OCI-LY7 (cell line): ENCODE measurements at regions not wholly inside any gene's neighbourhood (a gene's known extent, or its start where the extent isn't known, plus 50 kb on each side); places are given as distances from the start of the nearest gene placed in this dataset.

Experiments
- BruUV-seq: library from RNA; stranded (reverse); fragments of 400-500 nt; replicated peaks from 2 replicates; lab custom pipeline; 2021; lab: Mats Ljungman, UMichigan
- CTCF ChIA-PET: fragments of 300-600 bp; sonication (Branson Sonifier 250); formaldehyde crosslinking; loops from one replicate; lab custom pipeline; 2022; ENCODE audit warnings: antibody characterized with exemption; ENCODE audit not compliant: unreplicated experiment; lab: Charles Lee
- POLR2A ChIA-PET: fragments of 300-600 bp; sonication (Branson Sonifier 250); formaldehyde crosslinking; loops from one replicate; lab custom pipeline; 2022; ENCODE audit warnings: antibody characterized with exemption; lab: Charles Lee
- DNase-seq: peaks from one replicate; pipeline ENCODE4 v3.0.0-alpha.2; 2015; ENCODE audit warnings: low spot score
- H2AFZ ChIP-seq: fragments of 200-600 bp; sonication (generic), shearing (Covaris generic); 2 replicates; pipeline ENCODE4 v1.6.1; 2014; ENCODE audit warnings: mild to moderate bottlenecking, antibody characterized with exemption, low read length, moderate library complexity
- H3K27ac ChIP-seq: fragments of 200-600 bp; sonication (generic); 2 replicates; pipeline ENCODE4 v1.5.1; 2014; ENCODE audit warnings: mixed run types, low read depth, mild to moderate bottlenecking, moderate library complexity, low read length, inconsistent platforms; ENCODE audit not compliant: poor library complexity, severe bottlenecking
- H3K36me3 ChIP-seq: fragments of 200-600 bp; sonication (generic); 2 replicates; pipeline ENCODE4 v1.6.1; 2014; ENCODE audit warnings: mild to moderate bottlenecking, antibody characterized with exemption, low read length, moderate library complexity, mixed read lengths; ENCODE audit not compliant: insufficient read depth
- H3K4me1 ChIP-seq: fragments of 200-600 bp; sonication (generic); 2 replicates; pipeline ENCODE4 v1.5.1; 2014; ENCODE audit warnings: mild to moderate bottlenecking, low read length; ENCODE audit not compliant: insufficient read depth, poor library complexity, severe bottlenecking
- H3K4me2 ChIP-seq: fragments of 200-600 bp; sonication (generic); 2 replicates; pipeline ENCODE4 v1.6.1; 2014; ENCODE audit warnings: mild to moderate bottlenecking, low read length
- H3K4me3 ChIP-seq: fragments of 200-600 bp; sonication (generic); 2 replicates; pipeline ENCODE4 v1.5.1; 2014; ENCODE audit warnings: mild to moderate bottlenecking, low read depth, low read length; ENCODE audit not compliant: poor library complexity, severe bottlenecking
- H3K79me2 ChIP-seq: fragments of 200-600 bp; sonication (generic); 2 replicates; pipeline ENCODE4 v1.6.1; 2016; ENCODE audit warnings: low read depth, mild to moderate bottlenecking, low read length, moderate library complexity, mixed read lengths; ENCODE audit not compliant: insufficient read depth
- H3K9me2 ChIP-seq: fragments of 200-600 bp; sonication (generic); 2 replicates; pipeline ENCODE4 v1.6.1; 2016; ENCODE audit warnings: mild to moderate bottlenecking, low read length, mixed read lengths; ENCODE audit not compliant: insufficient read depth
- H3K9me3 ChIP-seq: fragments of 200-600 bp; sonication (generic); 2 replicates; pipeline ENCODE4 v1.6.1; 2014; ENCODE audit warnings: mild to moderate bottlenecking, mixed run types, low read length, mixed read lengths
- H4K20me1 ChIP-seq: fragments of 200-600 bp; sonication (generic); 2 replicates; pipeline ENCODE4 v1.6.1; 2014; ENCODE audit warnings: mild to moderate bottlenecking, antibody characterized with exemption, low read length, moderate library complexity, mixed read lengths; ENCODE audit not compliant: insufficient read depth
- CTCF ChIP-seq: fragments of 200-600 bp; sonication (generic); conservative IDR thresholded peaks from 2 replicates; pipeline ENCODE4 v1.5.1; 2014; ENCODE audit warnings: mild to moderate bottlenecking, antibody characterized with exemption, low read length, moderate library complexity, mixed read lengths
- EZH2phosphoT487 ChIP-seq: fragments of 200-600 bp; sonication (generic); IDR thresholded peaks from 2 replicates; pipeline ENCODE4 v1.6.1; 2018; ENCODE audit warnings: low read depth, borderline replicate concordance, mild to moderate bottlenecking, mixed run types, antibody characterized with exemption, low read length, moderate library complexity, mixed read lengths
- intact Hi-C: fragments of 100-400 bp; cut with micrococcal nuclease; formaldehyde crosslinking; loops from one replicate; pipeline ENCODE4 v1.10.0; 2022; ENCODE audit not compliant: unreplicated experiment

- Histone ChIP-seq H3K4me3 (no peak overlapping the region), H2AFZ (no peak overlapping the region), H3K4me1 (peaks cover 4% of the 10 kb centered on the region), H3K9me3 (no peaks in the 10 kb centered on the region), H3K4me2 (no peak overlapping the region), H3K36me3 (no peaks in the 10 kb centered on the region), H3K79me2 (no peaks in the 10 kb centered on the region), H3K9me2 (0 out of 2 replicates have a peak, but pooled peaks cover 4% of the 10 kb centered on the region), H4K20me1 (no peaks in the 10 kb centered on the region), H3K27ac (no peak overlapping the region)
- CTCF ChIA-PET = no interaction called here
- intact Hi-C loops = no loop called here
- BruUV-seq = no TSS peak
- TF ChIP-seq CTCF (no peak), EZH2phosphoT487 (no peak)
- no peak for DNase-seq
- POLR2A ChIA-PET = interaction anchor here (0.6 to 0.8 kb wide), 2 partner anchors 13 to 39 kb away, joined by 3 to 4 read pairs; no protein-coding TSS in a partner anchor
Measured at GRCh38 chr1:99565606-99566289, 80.2 kb upstream of the PALMD start.

- no peak for DNase-seq
- H3K4me2 ChIP-seq = no peak overlapping the region
- CTCF ChIA-PET = no interaction called here
Measured at GRCh38 chr1:99566290-99567021, 79.5 kb upstream of the PALMD start.

More at GRCh38 chr1:99566290-99567021, 79.5 kb upstream of the PALMD start:
- H2AFZ ChIP-seq = no peak overlapping the region
- H3K9me2 ChIP-seq = 0 out of 2 replicates have a peak, but pooled peaks cover 4% of the 10 kb centered on the region
- intact Hi-C loops = no loop called here
- no TSS peak for BruUV-seq
- no peaks in the 10 kb centered on the region for H3K79me2 ChIP-seq
- no peak overlapping the region for H3K4me3 ChIP-seq
- H4K20me1 ChIP-seq = no peaks in the 10 kb centered on the region
- H3K4me1 ChIP-seq = peaks cover 5% of the 10 kb centered on the region
- TF ChIP-seq EZH2phosphoT487 (no peak), CTCF (no peak)
- POLR2A ChIA-PET = interaction anchor here (0.6 to 0.8 kb wide), 2 partner anchors 13 to 39 kb away, joined by 3 to 4 read pairs; no protein-coding TSS in a partner anchor
- H3K9me3 ChIP-seq = no peaks in the 10 kb centered on the region
- no peaks in the 10 kb centered on the region for H3K36me3 ChIP-seq
- H3K27ac ChIP-seq = no peak overlapping the region
